ENCODE measurements at regions not wholly inside any gene's neighbourhood (a gene's known extent, or its start where the extent isn't known, plus 50 kb on each side); places are given as distances from the start of the nearest gene placed in this dataset.
"Not testable (repeated sequence)": the region's sequence is repeated elsewhere in the genome, so short reads cannot be mapped to it uniquely, and the experiment has no call there.

DNA sequence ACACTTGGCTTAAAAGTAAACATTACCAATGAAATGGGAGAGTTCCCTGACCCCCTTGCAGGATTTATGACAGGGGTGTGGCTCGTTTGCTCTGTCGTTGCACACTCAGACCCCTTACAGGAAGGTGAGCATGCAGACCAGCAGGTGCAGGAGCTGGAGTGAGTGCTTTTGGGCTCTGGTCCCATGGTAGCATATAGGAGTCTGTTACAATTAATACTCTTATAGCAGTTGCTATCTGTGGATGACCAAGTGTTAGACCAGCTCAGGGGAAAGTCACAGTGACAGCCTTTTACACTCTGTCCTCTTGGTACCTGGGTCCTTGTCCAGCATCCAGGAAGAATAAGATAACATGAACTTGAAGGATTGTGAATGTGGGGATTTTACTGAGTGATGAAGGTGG, 1177.5 kb downstream of the NSUN3 start:
- Mint-ChIP-seq H3K4me3 (no peak overlapping the region), H3K9me3 (peaks cover 2% of the 10 kb centered on the region), H3K27ac (no peak overlapping the region), H3K27me3 (no peaks in the 10 kb centered on the region), H3K36me3 (ENCODE audit: low read depth) (no peaks in the 10 kb centered on the region), H3K4me1 (no peaks in the 10 kb centered on the region)
- no peak for DNase-seq
- ChIA-PET POLR2A (no interaction called here), CTCF (no interaction called here)

DNA sequence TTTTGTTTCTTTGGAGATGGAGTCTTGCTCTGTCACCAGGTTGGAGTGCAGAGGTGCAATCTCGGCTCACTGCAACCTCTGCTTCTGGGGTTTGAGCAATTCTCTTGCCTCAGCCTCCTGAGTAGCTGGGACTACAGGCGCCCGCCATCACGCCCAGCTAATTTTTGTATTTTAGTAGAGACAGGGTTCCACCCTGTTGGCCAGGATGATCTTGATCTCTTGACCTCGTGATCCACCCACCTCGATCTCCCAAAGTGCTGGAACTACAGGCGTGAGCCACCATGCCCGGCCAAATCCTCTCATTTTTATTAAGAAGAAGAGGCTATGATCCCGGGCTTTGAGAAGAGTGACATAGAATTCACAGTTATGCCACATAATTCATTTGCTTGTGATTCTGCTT, 1178.4 kb downstream of the NSUN3 start:
- POLR2A ChIA-PET; DNase-seq; H3K4me1 Mint-ChIP-seq; CTCF ChIA-PET; H3K27ac Mint-ChIP-seq; H3K9me3 Mint-ChIP-seq; H3K36me3 Mint-ChIP-seq (ENCODE audit: low read depth); H3K4me3 Mint-ChIP-seq; H3K27me3 Mint-ChIP-seq: not testable (repeated sequence)

DNA sequence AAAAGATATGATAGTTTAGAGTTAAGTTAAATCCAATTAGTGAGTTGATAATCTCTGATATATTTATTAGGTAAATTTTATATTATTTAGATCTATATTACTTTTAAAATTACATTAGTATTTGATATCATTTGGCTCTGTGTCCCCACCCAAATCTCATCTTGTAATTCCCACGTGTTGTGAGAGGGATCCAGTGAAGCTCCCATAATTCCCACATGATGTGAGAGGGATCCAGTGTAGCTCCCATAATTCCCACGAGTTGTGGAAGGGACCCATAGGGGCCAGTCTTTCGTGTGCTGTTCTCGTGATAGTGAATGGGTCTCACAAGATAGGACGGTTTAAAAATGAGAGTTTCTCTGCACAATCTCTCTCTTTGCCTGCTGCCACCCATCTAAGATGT, 1183.6 kb downstream of the NSUN3 start:
- no peak overlapping the region for H3K4me3 Mint-ChIP-seq
- no peaks in the 10 kb centered on the region for H3K36me3 Mint-ChIP-seq (ENCODE audit: low read depth)
- no peaks in the 10 kb centered on the region for H3K27me3 Mint-ChIP-seq
- no peak for DNase-seq
- CTCF ChIA-PET = no interaction called here
- POLR2A ChIA-PET = no interaction called here
- no peak overlapping the region for H3K27ac Mint-ChIP-seq
- no peaks in the 10 kb centered on the region for H3K9me3 Mint-ChIP-seq
- no peaks in the 10 kb centered on the region for H3K4me1 Mint-ChIP-seq

DNA sequence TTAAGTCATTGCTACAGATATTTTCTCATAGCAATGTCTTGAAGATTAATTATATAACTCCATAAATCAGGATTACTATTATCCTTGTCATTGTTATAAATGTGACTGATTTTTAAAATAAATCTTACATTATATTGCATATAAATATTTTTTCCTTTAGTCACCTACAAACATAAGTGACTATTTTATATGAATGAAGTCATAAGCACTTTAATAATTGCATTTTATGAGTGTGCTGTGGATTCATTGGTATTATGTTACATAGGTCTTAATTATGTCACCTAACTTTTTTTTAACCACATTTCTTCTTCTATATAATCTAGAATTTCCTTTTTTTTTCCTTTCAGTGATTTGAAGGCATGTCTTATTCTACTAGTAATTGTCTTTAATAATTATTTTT, 1191.2 kb downstream of the NSUN3 start:
- Mint-ChIP-seq H3K9me3 (peaks cover 10% of the 10 kb centered on the region), H3K27me3 (no peaks in the 10 kb centered on the region), H3K4me1 (no peaks in the 10 kb centered on the region), H3K27ac (no peak overlapping the region), H3K36me3 (ENCODE audit: low read depth) (no peaks in the 10 kb centered on the region), H3K4me3 (no peak overlapping the region)
- DNase-seq = no peak
- CTCF ChIA-PET = no interaction called here
- POLR2A ChIA-PET = no interaction called here

DNA sequence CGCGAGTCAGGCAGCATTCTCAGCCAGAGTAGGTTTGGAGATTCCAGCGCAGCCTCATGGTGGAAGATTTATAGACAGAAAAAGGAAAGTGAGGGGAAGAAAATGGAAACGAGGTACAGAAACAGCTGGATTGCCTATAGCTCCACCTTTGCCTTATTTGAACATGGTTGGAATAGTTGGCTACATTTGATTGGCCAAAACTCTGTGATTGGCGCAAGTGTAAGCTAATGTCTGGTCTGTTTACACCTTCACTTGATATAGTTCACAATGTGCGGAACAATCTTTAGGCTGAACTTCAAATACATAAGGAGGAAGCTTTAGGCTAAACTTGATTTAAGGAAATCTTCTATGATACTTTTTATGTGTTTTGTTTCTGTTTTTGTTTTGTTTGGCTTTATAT, 1191.9 kb downstream of the NSUN3 start:
- CTCF ChIA-PET = no interaction called here

DNA sequence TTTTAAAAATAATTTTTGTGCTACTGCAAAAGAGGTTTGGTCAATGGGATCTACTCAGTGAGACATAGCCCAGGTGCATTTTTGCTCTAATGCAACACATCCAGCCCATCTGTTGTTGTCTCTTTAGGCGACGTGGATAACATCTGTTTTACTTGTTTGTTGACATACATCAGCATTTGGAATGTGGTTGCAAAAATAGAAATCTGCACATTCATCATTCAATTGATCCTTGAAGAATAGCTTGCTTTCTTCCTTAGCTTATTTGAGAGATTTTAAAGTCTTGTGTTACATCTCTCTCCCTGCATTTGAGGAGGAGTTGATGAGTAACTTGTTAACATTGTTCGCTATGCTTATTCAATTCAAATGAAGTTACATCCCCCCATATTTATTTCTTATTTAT, 1202.3 kb downstream of the NSUN3 start:
- Mint-ChIP-seq H3K9me3 (peaks cover 8% of the 10 kb centered on the region), H3K27ac (no peak overlapping the region), H3K27me3 (no peaks in the 10 kb centered on the region), H3K4me3 (no peak overlapping the region), H3K36me3 (ENCODE audit: low read depth) (no peaks in the 10 kb centered on the region), H3K4me1 (no peaks in the 10 kb centered on the region)
- POLR2A ChIA-PET = no interaction called here
- CTCF ChIA-PET = no interaction called here
- no peak for DNase-seq

More for the DNA sequence above, 1191.9 kb downstream of the NSUN3 start:
- no peak overlapping the region for H3K27ac Mint-ChIP-seq
- no peaks in the 10 kb centered on the region for H3K36me3 Mint-ChIP-seq (ENCODE audit: low read depth)
- H3K4me1 Mint-ChIP-seq = no peaks in the 10 kb centered on the region
- POLR2A ChIA-PET = no interaction called here
- H3K27me3 Mint-ChIP-seq = no peaks in the 10 kb centered on the region
- DNase-seq = no peak
- H3K9me3 Mint-ChIP-seq = peaks cover 10% of the 10 kb centered on the region
- H3K4me3 Mint-ChIP-seq = no peak overlapping the region

DNA sequence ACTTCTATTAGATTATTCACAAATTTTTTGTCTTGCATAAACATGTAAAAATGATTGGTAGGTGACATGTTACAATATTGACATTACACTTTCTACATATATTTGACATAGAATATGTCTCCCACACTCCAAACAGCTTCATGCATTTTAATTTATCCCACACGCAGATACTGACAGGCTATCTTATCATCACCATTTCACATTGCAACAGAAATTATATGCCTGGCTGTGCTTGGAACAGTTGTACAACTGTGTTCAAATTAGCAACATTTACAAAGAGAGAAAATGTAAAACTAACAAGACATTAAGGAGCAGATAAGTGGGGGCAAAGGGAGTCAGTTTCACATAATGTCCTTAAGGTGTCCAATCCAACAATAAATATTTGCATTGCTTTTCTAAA, 1208.5 kb downstream of the NSUN3 start:
- CTCF ChIA-PET = no interaction called here
- peaks cover 3% of the 10 kb centered on the region for H3K9me3 Mint-ChIP-seq

DNA sequence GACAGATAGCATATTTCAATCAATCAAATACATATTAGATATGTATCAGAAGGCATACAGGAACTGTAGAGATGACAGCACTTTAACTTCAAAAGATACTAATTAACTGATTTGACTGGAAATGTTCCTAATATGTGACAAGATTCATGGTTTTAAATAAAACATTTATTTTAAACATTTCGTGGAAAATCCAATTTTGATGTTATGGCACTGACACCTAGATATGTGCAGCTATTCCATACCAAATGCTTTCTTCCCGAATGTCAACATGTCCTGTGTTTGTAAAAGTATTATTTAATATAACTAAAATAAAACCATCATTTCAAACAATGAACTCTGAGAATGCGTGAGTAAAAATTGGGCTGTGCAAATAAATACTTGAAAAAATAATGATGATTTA, 1209.3 kb downstream of the NSUN3 start:
- Mint-ChIP-seq H3K4me3 (no peak overlapping the region), H3K27me3 (no peaks in the 10 kb centered on the region), H3K4me1 (no peaks in the 10 kb centered on the region), H3K9me3 (peaks cover 3% of the 10 kb centered on the region), H3K27ac (no peak overlapping the region), H3K36me3 (ENCODE audit: low read depth) (no peaks in the 10 kb centered on the region)
- CTCF ChIA-PET = no interaction called here
- POLR2A ChIA-PET = no interaction called here
- no peak for DNase-seq

More for the DNA sequence above, 1208.5 kb downstream of the NSUN3 start:
- Mint-ChIP-seq H3K27ac (no peak overlapping the region), H3K4me1 (no peaks in the 10 kb centered on the region), H3K27me3 (no peaks in the 10 kb centered on the region), H3K36me3 (ENCODE audit: low read depth) (no peaks in the 10 kb centered on the region), H3K4me3 (no peak overlapping the region)
- POLR2A ChIA-PET = no interaction called here
- DNase-seq = no peak

DNA sequence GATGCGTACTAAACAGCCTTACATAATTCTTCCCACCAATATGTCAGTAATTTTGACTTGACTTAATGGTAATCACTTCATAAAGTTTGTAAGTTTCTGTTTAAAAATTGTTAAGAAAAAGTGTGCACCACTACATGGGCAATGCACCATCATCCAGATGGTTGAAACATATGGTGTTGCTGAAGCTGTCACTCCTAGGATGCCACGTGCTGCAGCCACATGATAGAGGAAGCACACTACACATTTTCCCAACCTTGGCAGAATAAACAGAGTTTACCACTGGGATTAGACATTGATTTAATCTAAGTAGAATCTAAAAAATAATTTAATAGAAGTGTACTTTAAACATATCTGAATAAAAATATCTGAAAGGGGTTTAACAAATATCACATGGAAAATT, 1209.9 kb downstream of the NSUN3 start:
- Mint-ChIP-seq H3K9me3 (peaks cover 6% of the 10 kb centered on the region), H3K27me3 (no peaks in the 10 kb centered on the region), H3K4me3 (no peak overlapping the region), H3K27ac (no peak overlapping the region), H3K4me1 (no peaks in the 10 kb centered on the region), H3K36me3 (ENCODE audit: low read depth) (no peaks in the 10 kb centered on the region)
- DNase-seq = no peak
- ChIA-PET CTCF (no interaction called here), POLR2A (no interaction called here)

DNA sequence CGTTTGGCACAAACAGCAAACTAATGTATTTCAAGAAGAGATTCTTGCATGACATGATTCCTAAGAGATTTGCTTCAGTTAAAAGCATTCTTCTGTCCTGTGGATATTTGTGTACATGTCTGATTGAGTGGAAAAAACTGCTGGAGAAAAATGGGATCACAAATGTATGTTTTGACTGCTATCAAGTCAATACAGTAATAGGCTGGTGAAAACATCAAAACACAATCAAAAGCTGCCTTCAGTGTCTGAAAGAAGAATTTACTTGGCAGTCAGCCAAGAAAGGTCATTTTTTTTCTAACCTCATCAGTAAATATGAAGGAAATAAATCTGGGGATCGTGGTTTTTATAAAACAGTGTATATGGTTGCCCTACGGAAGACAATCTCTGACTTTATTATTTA, 1214.8 kb downstream of the NSUN3 start:
- POLR2A ChIA-PET = no interaction called here
- Mint-ChIP-seq H3K4me3 (no peak overlapping the region), H3K27ac (no peak overlapping the region), H3K27me3 (no peaks in the 10 kb centered on the region), H3K36me3 (ENCODE audit: low read depth) (no peaks in the 10 kb centered on the region), H3K9me3 (peaks cover 4% of the 10 kb centered on the region), H3K4me1 (no peaks in the 10 kb centered on the region)
- DNase-seq = no peak
- CTCF ChIA-PET = no interaction called here

DNA sequence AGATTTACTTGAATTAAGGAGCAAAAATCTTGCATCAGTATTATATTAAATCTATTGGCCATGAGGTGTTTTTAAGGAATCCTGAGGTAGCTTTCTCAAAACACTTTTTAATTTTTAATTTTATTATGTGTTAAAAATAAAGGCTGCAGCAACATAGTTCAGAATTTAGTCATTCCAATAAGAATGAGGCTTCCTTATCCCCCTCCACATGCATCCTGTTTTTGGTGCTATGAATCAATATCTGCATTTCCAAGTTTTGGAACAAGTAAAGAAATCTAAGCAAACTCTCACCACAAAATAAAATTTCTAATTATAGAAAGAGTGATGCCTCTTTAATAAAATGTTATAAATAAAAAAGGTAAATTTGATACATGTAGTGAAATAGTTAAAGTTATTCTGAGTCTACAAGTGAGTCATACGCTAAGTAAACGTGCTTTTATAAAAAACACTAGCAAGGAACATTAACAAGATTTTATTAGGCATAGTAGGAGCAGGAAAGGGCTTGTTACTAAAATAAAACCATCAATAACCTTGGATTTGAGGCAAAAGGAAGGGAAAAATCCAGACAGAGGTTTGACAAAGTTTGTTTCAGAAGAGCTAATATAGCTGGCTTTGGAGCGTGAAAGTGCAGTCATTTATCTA, 1218.0 kb downstream of the NSUN3 start:
- ChIA-PET CTCF (no interaction called here), POLR2A (no interaction called here)
- Mint-ChIP-seq H3K27me3 (no peaks in the 10 kb centered on the region), H3K4me3 (no peak overlapping the region), H3K27ac (no peak overlapping the region), H3K36me3 (ENCODE audit: low read depth) (no peaks in the 10 kb centered on the region), H3K9me3 (peaks cover 4% of the 10 kb centered on the region), H3K4me1 (no peaks in the 10 kb centered on the region)
- DNase-seq = no peak

DNA sequence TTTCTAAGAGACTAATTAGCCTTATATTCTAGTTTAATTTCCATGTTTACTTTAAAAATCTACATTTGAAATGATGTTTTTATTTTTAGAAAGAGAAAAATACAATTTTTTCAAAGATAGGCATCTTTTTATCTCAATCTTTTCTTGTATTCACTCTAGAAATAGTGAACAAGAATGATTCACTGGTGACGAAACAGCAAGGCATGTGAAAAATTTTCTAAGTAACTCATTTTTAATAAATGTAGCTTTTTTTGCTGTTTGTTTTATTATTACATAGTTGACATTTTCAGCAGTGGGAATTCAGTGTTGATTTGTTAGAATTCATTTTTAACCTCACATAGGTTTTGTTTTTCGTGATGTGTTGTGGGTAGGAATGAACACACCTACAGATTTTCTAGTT, 1226.4 kb downstream of the NSUN3 start:
- no peaks in the 10 kb centered on the region for H3K36me3 Mint-ChIP-seq (ENCODE audit: low read depth)
- H3K4me1 Mint-ChIP-seq = no peaks in the 10 kb centered on the region
- H3K4me3 Mint-ChIP-seq = no peak overlapping the region
- ChIA-PET CTCF (no interaction called here), POLR2A (no interaction called here)
- no peak for DNase-seq
- H3K27me3 Mint-ChIP-seq = no peaks in the 10 kb centered on the region
- no peak overlapping the region for H3K27ac Mint-ChIP-seq
- peaks cover 11% of the 10 kb centered on the region for H3K9me3 Mint-ChIP-seq

DNA sequence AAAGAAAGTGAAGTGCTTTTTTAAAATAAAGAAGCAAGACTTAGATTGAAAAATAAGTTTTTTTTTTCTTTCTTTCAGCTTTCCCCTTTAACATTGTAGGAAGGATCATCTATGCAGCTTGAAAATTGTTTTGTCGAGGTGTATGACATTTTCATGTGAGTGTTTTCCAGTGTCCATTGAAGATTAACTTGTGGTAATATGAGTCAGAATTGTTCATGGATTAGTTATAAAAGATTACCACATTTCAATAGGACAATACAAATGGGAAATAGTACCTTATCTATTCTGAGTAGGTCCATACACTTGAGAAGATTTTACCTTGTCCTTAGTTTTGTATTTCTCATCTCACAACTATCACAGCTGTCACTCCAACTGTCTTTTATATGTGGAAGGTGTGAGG, 1234.7 kb downstream of the NSUN3 start:
- Mint-ChIP-seq H3K4me1 (no peaks in the 10 kb centered on the region), H3K36me3 (ENCODE audit: low read depth) (no peaks in the 10 kb centered on the region), H3K9me3 (peaks cover 2% of the 10 kb centered on the region), H3K4me3 (no peak overlapping the region), H3K27me3 (no peaks in the 10 kb centered on the region), H3K27ac (no peak overlapping the region)
- CTCF ChIA-PET = no interaction called here
- DNase-seq = no peak
- POLR2A ChIA-PET = no interaction called here

DNA sequence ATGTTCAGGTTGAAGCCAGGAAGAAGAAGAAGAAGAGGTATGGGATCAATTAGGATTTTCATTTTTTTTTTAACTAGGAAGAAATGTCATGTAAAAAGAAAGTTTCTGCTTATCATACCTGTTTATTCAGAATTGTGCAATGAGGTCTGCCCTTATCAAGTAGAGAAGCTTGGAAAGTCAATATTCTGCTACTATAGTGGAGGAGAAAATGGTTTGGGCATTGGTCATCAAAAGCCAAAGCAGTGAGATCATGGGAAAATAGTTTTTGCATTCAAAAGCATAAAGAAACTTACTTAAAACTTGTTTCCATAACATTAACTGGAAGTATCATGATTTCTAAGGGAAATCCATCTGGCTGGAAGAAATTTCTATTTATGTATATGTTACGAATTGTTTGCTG, 1239.2 kb downstream of the NSUN3 start:
- Mint-ChIP-seq H3K27me3 (no peaks in the 10 kb centered on the region), H3K9me3 (no peaks in the 10 kb centered on the region), H3K4me1 (no peaks in the 10 kb centered on the region), H3K36me3 (ENCODE audit: low read depth) (no peaks in the 10 kb centered on the region), H3K4me3 (no peak overlapping the region), H3K27ac (no peak overlapping the region)
- no peak for DNase-seq
- ChIA-PET CTCF (no interaction called here), POLR2A (no interaction called here)

DNA sequence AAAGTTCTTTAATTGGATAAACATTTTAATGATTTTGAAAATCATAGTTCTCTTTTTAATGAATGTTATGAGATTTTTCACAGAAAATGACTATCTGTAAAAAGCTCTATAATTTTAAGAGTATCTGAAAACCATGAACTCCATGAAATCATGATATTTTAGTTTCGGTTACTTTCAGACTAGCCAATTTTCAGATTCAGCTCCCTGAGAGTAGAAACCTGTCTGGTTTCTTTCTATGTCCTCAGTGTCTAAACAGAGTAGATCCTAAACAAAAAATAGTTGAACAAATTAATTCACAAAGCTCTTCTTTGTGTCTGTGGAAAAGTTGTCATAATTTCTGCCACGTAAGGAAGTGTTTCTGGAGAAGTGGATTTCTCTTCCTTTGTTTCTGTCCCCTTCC, 1247.7 kb downstream of the NSUN3 start:
- ChIA-PET CTCF (no interaction called here), POLR2A (no interaction called here)
- Mint-ChIP-seq H3K4me3 (no peak overlapping the region), H3K36me3 (ENCODE audit: low read depth) (no peaks in the 10 kb centered on the region), H3K27ac (no peak overlapping the region), H3K9me3 (peaks cover 13% of the 10 kb centered on the region), H3K4me1 (no peaks in the 10 kb centered on the region), H3K27me3 (no peaks in the 10 kb centered on the region)
- no peak for DNase-seq

All from activated CD4-positive, alpha-beta T cell treated with anti-CD3 and anti-CD28 coated beads, Interleukin-2, amount 10 ng/mL, durations not matched to agents 7 days and 5 days (primary cell).